Endothelial cell of umbilical vein (primary cell): ENCODE measurements at regions not wholly inside any gene's neighbourhood (a gene's known extent, or its start where the extent isn't known, plus 50 kb on each side); places are given as distances from the start of the nearest gene placed in this dataset.

Source experiments
- BruUV-seq: library from RNA; stranded (reverse); fragments of 400-500 nt; replicated peaks from 2 replicates; lab custom pipeline; 2021; lab: Mats Ljungman, UMichigan
- CTCF ChIA-PET: fragments of 300-600, 350-600 bp; sonication (Branson Sonifier 250); formaldehyde crosslinking; loops from one replicate; lab custom pipeline; 2021; ENCODE audit warnings: antibody characterized with exemption, inconsistent platforms; lab: Charles Lee
- POLR2A ChIA-PET: fragments of 300-600, 350-600 bp; sonication (Branson Sonifier 250); formaldehyde crosslinking; loops from one replicate; lab custom pipeline; 2021; ENCODE audit warnings: antibody characterized with exemption, inconsistent platforms; lab: Charles Lee
- DNase-seq: peaks from one replicate; pipeline ENCODE4 v3.0.0-alpha.2; 2011; ENCODE audit warnings: low read depth, low spot score
- FAIRE-seq: peaks from 2 replicates; lab custom pipeline; 2011; peaks lifted over from hg19 to GRCh38; lab: Jason Lieb, UNC
- H2AFZ ChIP-seq: 2 replicates; pipeline ENCODE4 v1.6.0; 2012; ENCODE audit warnings: low read depth, low read length, control low read depth, inconsistent platforms
- H3K27ac ChIP-seq: 2 replicates; pipeline ENCODE4 v1.5.1; 2011; ENCODE audit warnings: low read depth, mild to moderate bottlenecking, control low read depth, low read length, moderate library complexity; ENCODE audit not compliant: insufficient read depth
- H3K27me3 ChIP-seq, 2 experiments: 2 replicates each; pipeline versions ENCODE4 v1.6.0 to v1.6.1; 2011; ENCODE audit warnings: low read length in 2 of 2, mixed read lengths in 1 of 2; ENCODE audit not compliant: control insufficient read depth in 2 of 2, insufficient read depth in 2 of 2
- H3K36me3 ChIP-seq, 2 experiments: 2 replicates in 1 of 2; 3 replicates in 1 of 2; pipeline ENCODE4 v1.5.1; 2011; ENCODE audit warnings: low read length in 2 of 2, mild to moderate bottlenecking in 1 of 2, moderate library complexity in 1 of 2; ENCODE audit not compliant: control insufficient read depth in 2 of 2, insufficient read depth in 2 of 2; ENCODE audit errors: extremely low read depth in 1 of 2
- H3K4me1 ChIP-seq: 3 replicates; pipeline ENCODE4 v1.5.1; 2011; ENCODE audit warnings: mild to moderate bottlenecking, low read length; ENCODE audit not compliant: control insufficient read depth, insufficient read depth; ENCODE audit errors: extremely low read depth
- H3K4me2 ChIP-seq: 2 replicates; pipeline ENCODE4 v1.6.1; 2011; ENCODE audit warnings: low read length, control low read depth, mixed read lengths; ENCODE audit not compliant: insufficient read depth
- H3K4me3 ChIP-seq, 3 experiments: fragments of 200-600 bp in 1 of 3; sonication (generic), shearing (Covaris generic) in 1 of 3; replicated peaks in 1 of 3; 2 replicates each; pipeline ENCODE4 v1.5.1; 2011 to 2016; ENCODE audit warnings: control low read depth in 3 of 3, low read length in 3 of 3, mild to moderate bottlenecking in 2 of 3, inconsistent platforms in 1 of 3, low read depth in 1 of 3, moderate library complexity in 1 of 3; ENCODE audit not compliant: insufficient read depth in 1 of 3
- H3K79me2 ChIP-seq: 2 replicates; pipeline ENCODE4 v1.6.0; 2012; ENCODE audit warnings: low read length, inconsistent platforms; ENCODE audit not compliant: control insufficient read depth, insufficient read depth
- H3K9ac ChIP-seq: replicated peaks from 2 replicates; pipeline ENCODE3; 2011; ENCODE audit warnings: low read length, control low read depth; ENCODE audit not compliant: insufficient read depth; ENCODE audit errors: extremely low read depth
- H3K9me1 ChIP-seq: replicated peaks from 3 replicates; pipeline ENCODE4 v1.6.0; 2011; ENCODE audit warnings: mild to moderate bottlenecking, low read length; ENCODE audit not compliant: control insufficient read depth, insufficient read depth; ENCODE audit errors: extremely low read depth
- H3K9me3 ChIP-seq: replicated peaks from 2 replicates; pipeline ENCODE4 v1.5.1; 2012; ENCODE audit warnings: low read length, inconsistent platforms; ENCODE audit not compliant: control insufficient read depth, insufficient read depth
- H4K20me1 ChIP-seq: replicated peaks from 2 replicates; pipeline ENCODE3; 2011; ENCODE audit warnings: mild to moderate bottlenecking, low read length; ENCODE audit not compliant: control insufficient read depth, insufficient read depth; ENCODE audit errors: extremely low read depth
- EZH2 ChIP-seq: IDR thresholded peaks from 2 replicates; pipeline ENCODE4 v1.6.1; 2012; ENCODE audit warnings: borderline replicate concordance, low read depth, mild to moderate bottlenecking, moderate library complexity, low read length, inconsistent platforms; ENCODE audit not compliant: severe bottlenecking
- FOS ChIP-seq: IDR thresholded peaks from 2 replicates; pipeline ENCODE4 v1.6.1; 2011; ENCODE audit warnings: mild to moderate bottlenecking, low read length, moderate library complexity, borderline replicate concordance; ENCODE audit not compliant: insufficient read depth
- GATA2 ChIP-seq: IDR thresholded peaks from 2 replicates; pipeline ENCODE4 v1.7.0; 2011; ENCODE audit warnings: low read depth, mild to moderate bottlenecking, moderate library complexity, mixed read lengths, low read length; ENCODE audit not compliant: insufficient read length, insufficient read depth
- JUN ChIP-seq: IDR thresholded peaks from 2 replicates; pipeline ENCODE4 v1.6.1; 2011; ENCODE audit warnings: borderline replicate concordance, low read depth; ENCODE audit not compliant: insufficient read length, insufficient read depth
- MAX ChIP-seq: IDR thresholded peaks from 2 replicates; pipeline ENCODE4 v1.6.1; 2011; ENCODE audit not compliant: insufficient read depth, insufficient read length
- MYC ChIP-seq: IDR thresholded peaks from one replicate; pipeline ENCODE4 v1.6.1; 2011; ENCODE audit warnings: mild to moderate bottlenecking, low read depth, low read length
- POLR2A ChIP-seq: IDR thresholded peaks from 2 replicates; pipeline ENCODE4 v1.6.1; 2012; ENCODE audit warnings: low read depth, mild to moderate bottlenecking, control low read depth, low read length
- POLR2AphosphoS5 ChIP-seq: IDR thresholded peaks from 2 replicates; pipeline ENCODE4 v1.6.1; 2012; ENCODE audit warnings: low read depth, mild to moderate bottlenecking, control low read depth, low read length, moderate library complexity; ENCODE audit not compliant: insufficient read depth
- dilution Hi-C: fragments of 300-500 bp; cut with MboI; formaldehyde crosslinking; loops from one replicate; pipeline ENCODE4 v1.15.0; 2019; ENCODE audit warnings: low sequenced_read_pairs; ENCODE audit not compliant: extremely low pct_ligation_motif_present
- intact Hi-C: fragments of 100-400 bp; cut with micrococcal nuclease; formaldehyde crosslinking; loops from one replicate; pipeline ENCODE4 v1.10.0; 2022
- TF ChIP-seq, protein P1 (sequence below), 2 donors: IDR thresholded peaks; 1 replicate in 1 of 2; 2 replicates in 1 of 2; pipeline ENCODE4 v1.5.1; 2011; ENCODE audit warnings: low read length in 2 of 2, mild to moderate bottlenecking in 2 of 2, moderate library complexity in 2 of 2, control low read depth in 1 of 2, inconsistent platforms in 1 of 2, low read depth in 1 of 2; ENCODE audit not compliant: insufficient read depth in 1 of 2; ENCODE audit errors: extremely low read depth in 1 of 2

- ChIA-PET CTCF (interaction anchor here (0.7 to 5.0 kb wide), 11 partner anchors 13 to 790 kb away, joined by 3 to 43 read pairs (median 4); no protein-coding TSS in a partner anchor), POLR2A (interaction anchor here (0.8 to 3.0 kb wide), 3 partner anchors 14 to 109 kb away, joined by 3 to 13 read pairs (median 4); no protein-coding TSS in a partner anchor)
- no peak for TF ChIP-seq POLR2A
- peak; percentile 3 for TF ChIP-seq JUN
- no peak for TF ChIP-seq EZH2
- TF ChIP-seq MAX, result no peak
- TF ChIP-seq GATA2, result peak; percentile 95
- TF ChIP-seq MYC, result no peak
- TF ChIP-seq, protein P1, sequence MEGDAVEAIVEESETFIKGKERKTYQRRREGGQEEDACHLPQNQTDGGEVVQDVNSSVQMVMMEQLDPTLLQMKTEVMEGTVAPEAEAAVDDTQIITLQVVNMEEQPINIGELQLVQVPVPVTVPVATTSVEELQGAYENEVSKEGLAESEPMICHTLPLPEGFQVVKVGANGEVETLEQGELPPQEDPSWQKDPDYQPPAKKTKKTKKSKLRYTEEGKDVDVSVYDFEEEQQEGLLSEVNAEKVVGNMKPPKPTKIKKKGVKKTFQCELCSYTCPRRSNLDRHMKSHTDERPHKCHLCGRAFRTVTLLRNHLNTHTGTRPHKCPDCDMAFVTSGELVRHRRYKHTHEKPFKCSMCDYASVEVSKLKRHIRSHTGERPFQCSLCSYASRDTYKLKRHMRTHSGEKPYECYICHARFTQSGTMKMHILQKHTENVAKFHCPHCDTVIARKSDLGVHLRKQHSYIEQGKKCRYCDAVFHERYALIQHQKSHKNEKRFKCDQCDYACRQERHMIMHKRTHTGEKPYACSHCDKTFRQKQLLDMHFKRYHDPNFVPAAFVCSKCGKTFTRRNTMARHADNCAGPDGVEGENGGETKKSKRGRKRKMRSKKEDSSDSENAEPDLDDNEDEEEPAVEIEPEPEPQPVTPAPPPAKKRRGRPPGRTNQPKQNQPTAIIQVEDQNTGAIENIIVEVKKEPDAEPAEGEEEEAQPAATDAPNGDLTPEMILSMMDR (IDR thresholded peaks at IDR 0.05; ENCODE audit: extremely low read depth in 1 of 2, insufficient read depth in 1 of 2, low read depth in 1 of 2, low read length in 2 of 2), result no peak
- TF ChIP-seq FOS, result peak; percentile 8
- TF ChIP-seq POLR2AphosphoS5, result peak; percentile 86
- Histone ChIP-seq H3K27me3 (no peaks in the 10 kb centered on the region), H3K79me2 (no peaks in the 10 kb centered on the region), H3K4me3 (peak overlapping the region in 1 of 3 experiments; percentile 6), H4K20me1 (no peaks in the 10 kb centered on the region), H3K9ac (peak overlapping the region; percentile 54), H2AFZ (peak overlapping the region; percentile 82), H3K27ac (peak overlapping the region; percentile 86), H3K4me1 (peaks cover 52% of the 10 kb centered on the region), H3K9me1 (no peaks in the 10 kb centered on the region), H3K36me3 (no peaks in the 10 kb centered on the region), H3K9me3 (no peaks in the 10 kb centered on the region), H3K4me2 (peak overlapping the region; percentile 54)
- intact Hi-C loops, result loop anchor here (1.0 to 10.0 kb wide), 4 partner anchors 11 to 694 kb away; no protein-coding TSS in a partner anchor
- FAIRE-seq (peak; percentile 91), DNase-seq (peak; percentile 95)
- dilution Hi-C loops, result no loop called here
- BruUV-seq, result TSS peak; percentile 84
Observed at GRCh38 chr13:39892721-39893685, 237.5 kb downstream of the COG6 start.
